B cell (primary cell): ENCODE measurements at regions not wholly inside any gene's neighbourhood (a gene's known extent, or its start where the extent isn't known, plus 50 kb on each side); places are given as distances from the start of the nearest gene placed in this dataset.

Experiments
- ATAC-seq: fragments of 200-7000 bp; cut with Tn5 transposase; one replicate; pipeline ENCODE4 v1.10.0; 2021; ENCODE audit warnings: low read depth, mild to moderate bottlenecking, moderate number of reproducible peaks, moderate library complexity
- CTCF ChIA-PET: fragments of 350-600 bp; sonication (Branson Sonifier 250); formaldehyde crosslinking; loops from one replicate; lab custom pipeline; 2021; ENCODE audit warnings: antibody characterized with exemption, inconsistent platforms; lab: Charles Lee
- POLR2A ChIA-PET: fragments of 350-600 bp; sonication (Branson Sonifier 250); formaldehyde crosslinking; loops from one replicate; lab custom pipeline; 2021; ENCODE audit warnings: antibody characterized with exemption; lab: Charles Lee
- DNase-seq: peaks from one replicate; pipeline ENCODE4 v3.0.0; 2013
- H2AFZ ChIP-seq: 2 replicates; pipeline ENCODE4 v1.6.1; 2012; ENCODE audit warnings: mild to moderate bottlenecking, low read depth, low read length; ENCODE audit not compliant: insufficient read depth, poor library complexity, severe bottlenecking
- H3K27ac ChIP-seq, 2 donors: 1 replicate in 1 of 2; 2 replicates in 1 of 2; pipeline ENCODE4 v1.5.1; 2012 to 2013; ENCODE audit warnings: low read length in 2 of 2, mild to moderate bottlenecking in 2 of 2, moderate library complexity in 1 of 2
- H3K27me3 ChIP-seq, 4 experiments: fragments of 200-600 bp in 1 of 4; sonication (generic) in 1 of 4; replicated peaks in 1 of 4; 1 replicate in 2 of 4; 2 replicates in 2 of 4; pipeline versions ENCODE4 v1.6.1 to v1.7.0; 2013 to 2016; ENCODE audit warnings: low read length in 3 of 4, mild to moderate bottlenecking in 2 of 4, mixed read lengths in 1 of 4, moderate library complexity in 1 of 4; ENCODE audit not compliant: insufficient read depth in 4 of 4, control insufficient read depth in 3 of 4; ENCODE audit errors: control extremely low read depth in 1 of 4
- H3K36me3 ChIP-seq, 2 experiments: replicated peaks in 1 of 2; 1 replicate in 1 of 2; 2 replicates in 1 of 2; pipeline versions ENCODE4 v1.6.1 to v1.7.1; 2013; ENCODE audit warnings: low read length in 1 of 2; ENCODE audit not compliant: insufficient read depth in 2 of 2, control insufficient read depth in 1 of 2; ENCODE audit errors: control extremely low read depth in 1 of 2, extremely low read depth in 1 of 2
- H3K4me1 ChIP-seq, 2 donors: fragments of 200-600 bp in 1 of 2; sonication (generic) in 1 of 2; 1 replicate in 1 of 2; 2 replicates in 1 of 2; pipeline versions ENCODE4 v1.5.1 to v1.6.1; 2013 to 2017; ENCODE audit warnings: low read length in 2 of 2; ENCODE audit not compliant: control insufficient read depth in 2 of 2, insufficient read depth in 2 of 2
- H3K4me2 ChIP-seq: replicated peaks from 2 replicates; pipeline ENCODE3; 2012; ENCODE audit warnings: mild to moderate bottlenecking, low read depth, low read length; ENCODE audit not compliant: poor library complexity, severe bottlenecking
- H3K4me3 ChIP-seq, 5 experiments: fragments of 200-600 bp in 1 of 5; sonication (generic) in 1 of 5; 1 replicate in 3 of 5; 2 replicates in 2 of 5; pipeline versions ENCODE4 v1.5.1 to v1.7.0; 2011 to 2016; ENCODE audit warnings: low read length in 4 of 5, mild to moderate bottlenecking in 4 of 5, low read depth in 2 of 5, control low read depth in 1 of 5, moderate library complexity in 1 of 5; ENCODE audit not compliant: insufficient read depth in 1 of 5; ENCODE audit errors: control extremely low read depth in 1 of 5, extremely low read depth in 1 of 5
- H3K79me2 ChIP-seq: fragments of 200-600 bp; sonication (generic); one replicate; pipeline ENCODE4 v1.6.0; 2016; ENCODE audit warnings: low read length; ENCODE audit not compliant: control insufficient read depth, insufficient read depth
- H3K9ac ChIP-seq: fragments of 200-600 bp; sonication (generic); 2 replicates; pipeline ENCODE4 v1.6.1; 2017; ENCODE audit warnings: mild to moderate bottlenecking, low read length, moderate library complexity
- H3K9me3 ChIP-seq, 3 donors: one replicate each; pipeline versions ENCODE4 v1.6.1 to v1.7.1; 2013; ENCODE audit warnings: low read length in 2 of 3; ENCODE audit not compliant: control insufficient read depth in 2 of 3, insufficient read depth in 1 of 3; ENCODE audit errors: control extremely low read depth in 1 of 3
- H4K20me1 ChIP-seq: 2 replicates; pipeline ENCODE4 v1.6.0; 2012; ENCODE audit warnings: mild to moderate bottlenecking, low read length; ENCODE audit not compliant: insufficient read depth, control insufficient read depth, poor library complexity, severe bottlenecking
- H3K27ac Mint-ChIP-seq: one replicate; pipeline ENCODE4 v1.8.0; 2021; ENCODE audit warnings: mixed read lengths
- H3K27me3 Mint-ChIP-seq: one replicate; pipeline ENCODE4 v1.8.0; 2021; ENCODE audit warnings: mixed read lengths
- H3K4me1 Mint-ChIP-seq: one replicate; pipeline ENCODE4 v1.8.0; 2021; ENCODE audit warnings: mixed read lengths
- H3K4me3 Mint-ChIP-seq: one replicate; pipeline ENCODE4 v1.8.0; 2021; ENCODE audit warnings: mixed read lengths
- H3K9me3 Mint-ChIP-seq: one replicate; pipeline ENCODE4 v1.8.0; 2022; ENCODE audit warnings: mixed read lengths; ENCODE audit not compliant: insufficient read depth
- CTCF ChIP-seq: fragments of 200-600 bp; IDR thresholded peaks from one replicate; pipeline ENCODE4 v1.8.0; 2022; ENCODE audit warnings: antibody characterized with exemption, mild to moderate bottlenecking
- EZH2 ChIP-seq: IDR thresholded peaks from 2 replicates; pipeline ENCODE4 v1.6.1; 2012; ENCODE audit warnings: borderline replicate concordance, low read depth, mild to moderate bottlenecking, moderate library complexity, low read length; ENCODE audit not compliant: insufficient read depth, poor library complexity, severe bottlenecking
- WGBS: methylation state at CpG from one replicate; pipeline ENCODE4 v1.1.5; 2013; ENCODE audit warnings: missing lambda C conversion rate; ENCODE audit not compliant: insufficient coverage; 5-methylcytosine and 5-hydroxymethylcytosine counted together
- intact Hi-C: fragments of 100-400 bp; cut with micrococcal nuclease; formaldehyde crosslinking; loops from one replicate; pipeline ENCODE4 v1.10.0; 2022

- H3K27me3 Mint-ChIP-seq = no peaks in the 10 kb centered on the region
- no peak for TF ChIP-seq CTCF
- no peak for TF ChIP-seq EZH2
- Histone ChIP-seq H2AFZ (no peak overlapping the region), H3K4me2 (no peak overlapping the region), H4K20me1 (no peaks in the 10 kb centered on the region), H3K79me2 (no peaks in the 10 kb centered on the region), H3K4me1 (peaks cover 0 to under 1% of the 10 kb centered on the region in 2 donors), H3K9ac (no peak overlapping the region), H3K36me3 (no peaks in the 10 kb centered on the region), H3K9me3 (peaks cover 0 to 37% (median 8%) of the 10 kb centered on the region in 3 donors), H3K27ac (no peak overlapping the region), H3K4me3 (no peak overlapping the region), H3K27me3 (no peaks in the 10 kb centered on the region)
- H3K4me1 Mint-ChIP-seq = peaks cover under 1% of the 10 kb centered on the region
- intact Hi-C loops = no loop called here
- H3K9me3 Mint-ChIP-seq = peaks cover 2% of the 10 kb centered on the region
- ChIA-PET CTCF (no interaction called here), POLR2A (no interaction called here)
- DNase-seq (no peak), ATAC-seq (no peak)
- no peak overlapping the region for H3K27ac Mint-ChIP-seq
- H3K4me3 Mint-ChIP-seq = no peak overlapping the region
- 88% methylated on average over 5 of the region's 5 CpGs for WGBS
Observed at GRCh38 chr7:417625-417889, 102.1 kb downstream of the PDGFA start.

GRCh38 chr7:417973-418601, 101.6 kb downstream of the PDGFA start:
- intact Hi-C loops = no loop called here
- no peaks in the 10 kb centered on the region for H4K20me1 ChIP-seq
- no peaks in the 10 kb centered on the region for H3K79me2 ChIP-seq
- no peak for DNase-seq
- no peak overlapping the region for H3K9ac ChIP-seq
- H3K27me3 ChIP-seq = no peaks in the 10 kb centered on the region
- Mint-ChIP-seq H3K27me3 (no peaks in the 10 kb centered on the region), H3K4me1 (no peaks in the 10 kb centered on the region), H3K27ac (no peak overlapping the region), H3K9me3 (peaks cover 2% of the 10 kb centered on the region), H3K4me3 (no peak overlapping the region)
- 90% methylated on average over 6 of the region's 7 CpGs for WGBS
- H2AFZ ChIP-seq = no peak overlapping the region
- H3K9me3 ChIP-seq = peaks cover 0 to 33% (median 8%) of the 10 kb centered on the region in 3 donors
- no peak overlapping the region for H3K4me2 ChIP-seq
- H3K4me1 ChIP-seq = no peaks in the 10 kb centered on the region
- H3K27ac ChIP-seq = no peak overlapping the region
- ChIA-PET CTCF (interaction anchor here (0.8 kb wide), 1 partner anchor 42 kb away, joined by 3 read pairs; no protein-coding TSS in a partner anchor), POLR2A (no interaction called here)
- no peak for ATAC-seq
- H3K4me3 ChIP-seq = no peak overlapping the region
- no peaks in the 10 kb centered on the region for H3K36me3 ChIP-seq
- no peak for TF ChIP-seq CTCF
- TF ChIP-seq EZH2 = no peak
